HEK293 (cell line): ENCODE measurements at regions not wholly inside any gene's neighbourhood (a gene's known extent, or its start where the extent isn't known, plus 50 kb on each side); places are given as distances from the start of the nearest gene placed in this dataset.

Experiments used
- CTCF ChIA-PET: fragments of 350-600 bp; formaldehyde crosslinking; extraction: SDS; loops from one replicate; lab custom pipeline; 2021; ENCODE audit warnings: antibody characterized with exemption; lab: Yijun Ruan, JAX
- POLR2A ChIA-PET: fragments of 300-600 bp; formaldehyde crosslinking; extraction: SDS; loops from one replicate; lab custom pipeline; 2020; ENCODE audit warnings: antibody characterized with exemption, inconsistent platforms; lab: Yijun Ruan, JAX
- H3K27ac ChIP-seq: fragments of 200-500 bp; sonication (Bioruptor generic); 2 replicates; pipeline ENCODE4 v1.5.1; 2014; ENCODE audit warnings: low read depth, low read length, control low read depth, inconsistent platforms; ENCODE audit errors: extremely low read depth
- H3K36me3 ChIP-seq, 2 experiments: fragments of 200-500 bp in 1 of 2; sonication (Bioruptor generic) in 1 of 2; 1 replicate in 1 of 2; 2 replicates in 1 of 2; pipeline ENCODE4 v1.5.1; 2014 to 2017; ENCODE audit warnings: inconsistent platforms in 2 of 2, low read length in 2 of 2; ENCODE audit not compliant: control insufficient read depth in 2 of 2, insufficient read depth in 1 of 2
- H3K4me1 ChIP-seq: fragments of 200-500 bp; sonication (Bioruptor generic); 2 replicates; pipeline ENCODE4 v1.5.1; 2014; ENCODE audit warnings: mild to moderate bottlenecking, low read length, inconsistent platforms; ENCODE audit not compliant: control insufficient read depth, insufficient read depth
- H3K4me3 ChIP-seq: 2 replicates; pipeline ENCODE4 v1.5.1; 2011; ENCODE audit warnings: low read depth, mild to moderate bottlenecking, control low read depth, low read length, moderate library complexity
- H3K9me3 ChIP-seq: fragments of 200-500 bp; sonication (Bioruptor generic); 2 replicates; pipeline ENCODE4 v1.5.1; 2014; ENCODE audit warnings: low read depth, low read length, inconsistent platforms; ENCODE audit not compliant: control insufficient read depth, insufficient read depth
- BCL11B ChIP-seq: fragments of 450-650 bp; formaldehyde crosslinking; IDR thresholded peaks from 2 replicates; pipeline ENCODE4 v1.5.1; 2016; ENCODE audit warnings: low read depth, missing biosample characterization, missing genetic modification characterization
- FEZF1 ChIP-seq: fragments of 450-650 bp; formaldehyde crosslinking; IDR thresholded peaks from 2 replicates; pipeline ENCODE4 v1.5.1; 2016; ENCODE audit warnings: missing biosample characterization, missing genetic modification characterization
- GLI4 ChIP-seq: fragments of 450-650 bp; formaldehyde crosslinking; IDR thresholded peaks from 2 replicates; pipeline ENCODE4 v1.5.1; 2016; ENCODE audit warnings: missing biosample characterization, missing genetic modification characterization
- GLIS2 ChIP-seq: fragments of 450-650 bp; formaldehyde crosslinking; IDR thresholded peaks from 2 replicates; pipeline ENCODE4 v1.5.1; 2016; ENCODE audit warnings: missing biosample characterization, missing genetic modification characterization
- HOXA7 ChIP-seq: sonication (generic); formaldehyde crosslinking; IDR thresholded peaks from 2 replicates; pipeline ENCODE4 v1.8.1; 2022; ENCODE audit warnings: missing genetic modification reagents, borderline replicate concordance
- OSR2 ChIP-seq: fragments of 450-650 bp; formaldehyde crosslinking; IDR thresholded peaks from 2 replicates; pipeline ENCODE4 v1.5.1; 2016; ENCODE audit warnings: missing biosample characterization, missing genetic modification characterization
- RBAK ChIP-seq: fragments of 450-650 bp; formaldehyde crosslinking; IDR thresholded peaks from 2 replicates; pipeline ENCODE4 v1.5.1; 2016; ENCODE audit warnings: missing biosample characterization, missing genetic modification characterization
- SCRT2 ChIP-seq: fragments of 450-650 bp; formaldehyde crosslinking; IDR thresholded peaks from 2 replicates; pipeline ENCODE4 v1.5.1; 2016; ENCODE audit warnings: missing biosample characterization, missing genetic modification characterization
- SP3 ChIP-seq: fragments of 450-650 bp; formaldehyde crosslinking; IDR thresholded peaks from 2 replicates; pipeline ENCODE4 v1.5.1; 2016; ENCODE audit warnings: missing biosample characterization, missing genetic modification characterization
- SP7 ChIP-seq: fragments of 450-650 bp; formaldehyde crosslinking; IDR thresholded peaks from 2 replicates; pipeline ENCODE4 v1.5.1; 2016; ENCODE audit warnings: missing biosample characterization, missing genetic modification characterization
- TRIM28 ChIP-seq: IDR thresholded peaks from 2 replicates; pipeline ENCODE4 v1.6.1; 2011; ENCODE audit warnings: low read length, control low read depth, borderline replicate concordance
- WT1 ChIP-seq: fragments of 450-650 bp; formaldehyde crosslinking; IDR thresholded peaks from 2 replicates; pipeline ENCODE4 v1.5.1; 2016; ENCODE audit warnings: missing biosample characterization, missing genetic modification characterization
- YY1 ChIP-seq: fragments of 450-650 bp; formaldehyde crosslinking; IDR thresholded peaks from 2 replicates; pipeline ENCODE4 v1.5.1; 2018; ENCODE audit warnings: missing biosample characterization, missing genetic modification characterization
- ZBTB6 ChIP-seq: fragments of 450-650 bp; formaldehyde crosslinking; IDR thresholded peaks from 2 replicates; pipeline ENCODE4 v1.5.1; 2017; ENCODE audit warnings: missing biosample characterization, missing genetic modification characterization
- ZFP37 ChIP-seq: fragments of 450-650 bp; formaldehyde crosslinking; IDR thresholded peaks from 2 replicates; pipeline ENCODE4 v1.5.1; 2016; ENCODE audit warnings: missing biosample characterization, missing genetic modification characterization
- ZIC2 ChIP-seq: fragments of 450-650 bp; formaldehyde crosslinking; IDR thresholded peaks from 2 replicates; pipeline ENCODE4 v1.5.1; 2016; ENCODE audit warnings: missing biosample characterization, missing genetic modification characterization
- ZNF155 ChIP-seq: fragments of 450-650 bp; formaldehyde crosslinking; IDR thresholded peaks from 2 replicates; pipeline ENCODE4 v1.5.1; 2016; ENCODE audit warnings: missing biosample characterization, missing genetic modification characterization
- ZNF214 ChIP-seq: fragments of 450-650 bp; formaldehyde crosslinking; IDR thresholded peaks from 2 replicates; pipeline ENCODE4 v1.5.1; 2017; ENCODE audit warnings: missing biosample characterization, mild to moderate bottlenecking, missing genetic modification characterization, borderline replicate concordance
- ZNF335 ChIP-seq: fragments of 450-650 bp; formaldehyde crosslinking; conservative IDR thresholded peaks from 2 replicates; pipeline ENCODE4 v1.5.1; 2016; ENCODE audit warnings: missing biosample characterization, missing genetic modification characterization
- ZNF433 ChIP-seq: fragments of 450-650 bp; formaldehyde crosslinking; IDR thresholded peaks from 2 replicates; pipeline ENCODE4 v1.5.1; 2016; ENCODE audit warnings: missing biosample characterization, missing genetic modification characterization, low read depth
- ZNF510 ChIP-seq: fragments of 450-650 bp; formaldehyde crosslinking; IDR thresholded peaks from 2 replicates; pipeline ENCODE4 v1.5.1; 2018; ENCODE audit warnings: mild to moderate bottlenecking, missing genetic modification characterization, missing biosample characterization; ENCODE audit not compliant: insufficient replicate concordance
- ZNF544 ChIP-seq: fragments of 450-650 bp; formaldehyde crosslinking; IDR thresholded peaks from 2 replicates; pipeline ENCODE4 v1.5.0; 2017; ENCODE audit warnings: missing biosample characterization, missing genetic modification characterization
- ZNF561 ChIP-seq: fragments of 450-650 bp; IDR thresholded peaks from 2 replicates; pipeline ENCODE4 v1.5.1; 2018; ENCODE audit warnings: missing biosample characterization, missing genetic modification characterization, borderline replicate concordance
- ZNF664 ChIP-seq: fragments of 450-650 bp; formaldehyde crosslinking; IDR thresholded peaks from 2 replicates; pipeline ENCODE4 v1.5.1; 2016; ENCODE audit warnings: missing biosample characterization, missing genetic modification characterization
- ZNF692 ChIP-seq: fragments of 450-650 bp; formaldehyde crosslinking; IDR thresholded peaks from 2 replicates; pipeline ENCODE4 v1.5.1; 2016; ENCODE audit warnings: missing biosample characterization, missing genetic modification characterization
- ZNF747 ChIP-seq: fragments of 450-650 bp; formaldehyde crosslinking; IDR thresholded peaks from 2 replicates; pipeline ENCODE4 v1.5.1; 2016; ENCODE audit warnings: missing biosample characterization, missing genetic modification characterization
- ZNF843 ChIP-seq: fragments of 450-650 bp; formaldehyde crosslinking; IDR thresholded peaks from 2 replicates; pipeline ENCODE4 v1.5.1; 2016; ENCODE audit warnings: missing biosample characterization, missing genetic modification characterization
- ZSCAN30 ChIP-seq: fragments of 450-650 bp; IDR thresholded peaks from 2 replicates; pipeline ENCODE4 v1.5.1; 2018; ENCODE audit warnings: missing biosample characterization, mild to moderate bottlenecking, missing genetic modification characterization, moderate library complexity
- TF ChIP-seq, protein P1 (sequence below): fragments of 450-650 bp; formaldehyde crosslinking; optimal IDR thresholded peaks from 2 replicates; pipeline ENCODE3; 2016; ENCODE audit warnings: missing biosample characterization, mild to moderate bottlenecking, missing genetic modification characterization
- TF ChIP-seq, protein P2 (sequence below): IDR thresholded peaks from 2 replicates; pipeline ENCODE4 v1.6.1; 2011; ENCODE audit warnings: mild to moderate bottlenecking, low read depth, low read length, borderline replicate concordance
- TF ChIP-seq, protein P3 (sequence below): fragments of 450-650 bp; formaldehyde crosslinking; IDR thresholded peaks from 2 replicates; pipeline ENCODE4 v1.5.1; 2016; ENCODE audit warnings: missing biosample characterization, missing genetic modification characterization, borderline replicate concordance

GRCh38 chr1:232244426-232244825, 385.5 kb downstream of the SIPA1L2 start (continued):
- no peak for TF ChIP-seq YY1 (tag by site-specific recombination)

GRCh38 chr1:232239998-232240397, 389.9 kb downstream of the SIPA1L2 start:
- CTCF ChIA-PET: interaction anchor here (0.5 to 0.7 kb wide), 2 partner anchors 14 to 374 kb away, joined by 3 to 4 read pairs; no protein-coding TSS in a partner anchor
- peaks cover 9% of the 10 kb centered on the region; the same call in 1 of the 2 replicates for H3K4me1 ChIP-seq
- TF ChIP-seq ZNF433 (tag by site-specific recombination): no peak
- no peak for TF ChIP-seq ZFP37 (tag by site-specific recombination)
- TF ChIP-seq, protein P1, sequence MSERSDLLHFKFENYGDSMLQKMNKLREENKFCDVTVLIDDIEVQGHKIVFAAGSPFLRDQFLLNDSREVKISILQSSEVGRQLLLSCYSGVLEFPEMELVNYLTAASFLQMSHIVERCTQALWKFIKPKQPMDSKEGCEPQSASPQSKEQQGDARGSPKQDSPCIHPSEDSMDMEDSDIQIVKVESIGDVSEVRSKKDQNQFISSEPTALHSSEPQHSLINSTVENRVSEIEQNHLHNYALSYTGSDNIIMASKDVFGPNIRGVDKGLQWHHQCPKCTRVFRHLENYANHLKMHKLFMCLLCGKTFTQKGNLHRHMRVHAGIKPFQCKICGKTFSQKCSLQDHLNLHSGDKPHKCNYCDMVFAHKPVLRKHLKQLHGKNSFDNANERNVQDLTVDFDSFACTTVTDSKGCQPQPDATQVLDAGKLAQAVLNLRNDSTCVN (tag by site-specific recombination): no peak
- TF ChIP-seq ZBTB6 (tag by site-specific recombination): no peak
- no peak for TF ChIP-seq SP3 (tag by site-specific recombination)
- TF ChIP-seq ZIC2: no peak
- TF ChIP-seq SCRT2: no peak
- no peak for TF ChIP-seq ZNF214
- TF ChIP-seq ZNF747 (tag by site-specific recombination): no peak
- peak; percentile 17; the same call in 1 of the 2 replicates for TF ChIP-seq OSR2 (tag by site-specific recombination)
- peak; percentile 22; the same call in 1 of the 2 replicates for TF ChIP-seq ZNF335
- no peak for TF ChIP-seq GLI4 (tag by site-specific recombination)
- no peak for TF ChIP-seq ZNF155 (tag by site-specific recombination)
- no peak for TF ChIP-seq ZNF692 (tag by site-specific recombination)
- TF ChIP-seq BCL11B (tag by site-specific recombination): no peak
- peak; percentile 73 for TF ChIP-seq TRIM28
- TF ChIP-seq ZNF664 (tag by site-specific recombination): no peak
- no peak for TF ChIP-seq ZNF510 (tag by site-specific recombination)
- peak; percentile 67 for TF ChIP-seq ZNF843
- TF ChIP-seq ZSCAN30: peak; percentile 56; the same call in 1 of the 2 replicates
- TF ChIP-seq HOXA7 (CRISPR knock-in tag): no peak
- peak; percentile 56 for TF ChIP-seq FEZF1 (tag by site-specific recombination)
- peak; percentile 44; the same call in 1 of the 2 replicates for TF ChIP-seq ZNF561 (tag by site-specific recombination)
- no peak for TF ChIP-seq WT1 (tag by site-specific recombination)
- TF ChIP-seq GLIS2 (tag by site-specific recombination): no peak
- TF ChIP-seq, protein P2, sequence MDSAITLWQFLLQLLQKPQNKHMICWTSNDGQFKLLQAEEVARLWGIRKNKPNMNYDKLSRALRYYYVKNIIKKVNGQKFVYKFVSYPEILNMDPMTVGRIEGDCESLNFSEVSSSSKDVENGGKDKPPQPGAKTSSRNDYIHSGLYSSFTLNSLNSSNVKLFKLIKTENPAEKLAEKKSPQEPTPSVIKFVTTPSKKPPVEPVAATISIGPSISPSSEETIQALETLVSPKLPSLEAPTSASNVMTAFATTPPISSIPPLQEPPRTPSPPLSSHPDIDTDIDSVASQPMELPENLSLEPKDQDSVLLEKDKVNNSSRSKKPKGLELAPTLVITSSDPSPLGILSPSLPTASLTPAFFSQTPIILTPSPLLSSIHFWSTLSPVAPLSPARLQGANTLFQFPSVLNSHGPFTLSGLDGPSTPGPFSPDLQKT: no peak
- TF ChIP-seq ZNF544: no peak
- no peak for TF ChIP-seq SP7 (tag by site-specific recombination)
- no peak for TF ChIP-seq RBAK
- TF ChIP-seq, protein P3, sequence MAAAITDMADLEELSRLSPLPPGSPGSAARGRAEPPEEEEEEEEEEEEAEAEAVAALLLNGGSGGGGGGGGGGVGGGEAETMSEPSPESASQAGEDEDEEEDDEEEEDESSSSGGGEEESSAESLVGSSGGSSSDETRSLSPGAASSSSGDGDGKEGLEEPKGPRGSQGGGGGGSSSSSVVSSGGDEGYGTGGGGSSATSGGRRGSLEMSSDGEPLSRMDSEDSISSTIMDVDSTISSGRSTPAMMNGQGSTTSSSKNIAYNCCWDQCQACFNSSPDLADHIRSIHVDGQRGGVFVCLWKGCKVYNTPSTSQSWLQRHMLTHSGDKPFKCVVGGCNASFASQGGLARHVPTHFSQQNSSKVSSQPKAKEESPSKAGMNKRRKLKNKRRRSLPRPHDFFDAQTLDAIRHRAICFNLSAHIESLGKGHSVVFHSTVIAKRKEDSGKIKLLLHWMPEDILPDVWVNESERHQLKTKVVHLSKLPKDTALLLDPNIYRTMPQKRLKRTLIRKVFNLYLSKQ (tag by site-specific recombination): no peak

More at GRCh38 chr1:232239998-232240397, 389.9 kb downstream of the SIPA1L2 start:
- no peaks in the 10 kb centered on the region for H3K9me3 ChIP-seq
- H3K27ac ChIP-seq: no peak overlapping the region
- H3K36me3 ChIP-seq: no peaks in the 10 kb centered on the region
- POLR2A ChIA-PET: no interaction called here
- no peak overlapping the region for H3K4me3 ChIP-seq
